PC-3 (cell line): ENCODE measurements at regions not wholly inside any gene's neighbourhood (a gene's known extent, or its start where the extent isn't known, plus 50 kb on each side); places are given as distances from the start of the nearest gene placed in this dataset.

Experiments used
- ATAC-seq: fragments of 200-7000 bp; cut with Tn5 transposase; 2 replicates; pipeline ENCODE4 v1.9.1; 2020; ENCODE audit warnings: mild to moderate bottlenecking, moderate library complexity
- BruUV-seq: library from RNA; stranded (reverse); fragments of 400-500 nt; replicated peaks from 2 replicates; lab custom pipeline; 2021; lab: Mats Ljungman, UMichigan
- CTCF ChIA-PET: fragments of 300-600 bp; sonication (Branson Sonifier 250); formaldehyde crosslinking; loops from one replicate; lab custom pipeline; 2022; ENCODE audit warnings: antibody characterized with exemption; lab: Charles Lee
- POLR2A ChIA-PET: fragments of 300-600 bp; sonication (Branson Sonifier 250); formaldehyde crosslinking; loops from one replicate; lab custom pipeline; 2022; ENCODE audit warnings: antibody characterized with exemption; ENCODE audit not compliant: unreplicated experiment; lab: Charles Lee
- DNase-seq: peaks from one replicate; pipeline ENCODE4 v3.0.0-alpha.2; 2015
- H2AFZ ChIP-seq: fragments of 300-600 bp; sonication (generic); 2 replicates; pipeline ENCODE4 v1.6.0; 2016; ENCODE audit warnings: antibody characterized with exemption, low read length
- H3F3A ChIP-seq: fragments of 300-600 bp; sonication (generic); one replicate; pipeline ENCODE4 v1.6.0; 2017; ENCODE audit warnings: antibody characterized with exemption, low read length, control low read depth, mild to moderate bottlenecking; ENCODE audit not compliant: unreplicated experiment
- H3K27ac ChIP-seq: fragments of 300-600 bp; sonication (generic); 2 replicates; pipeline ENCODE4 v1.5.1; 2016; ENCODE audit warnings: mild to moderate bottlenecking, low read length
- H3K27me3 ChIP-seq: fragments of 300-600 bp; sonication (generic); 2 replicates; pipeline ENCODE4 v1.6.1; 2016; ENCODE audit warnings: low read length, mixed read lengths
- H3K36me3 ChIP-seq: fragments of 300-600 bp; sonication (generic); 2 replicates; pipeline ENCODE4 v1.6.1; 2016; ENCODE audit warnings: low read depth, mixed run types, low read length, mixed read lengths
- H3K4me1 ChIP-seq: fragments of 300-600 bp; sonication (generic); 2 replicates; pipeline ENCODE4 v1.5.1; 2016; ENCODE audit warnings: low read length; ENCODE audit not compliant: insufficient read depth
- H3K4me2 ChIP-seq: fragments of 300-600 bp; sonication (generic); 2 replicates; pipeline ENCODE4 v1.6.0; 2016; ENCODE audit warnings: low read length
- H3K4me3 ChIP-seq: fragments of 300-600 bp; sonication (generic); 2 replicates; pipeline ENCODE4 v1.5.1; 2016; ENCODE audit warnings: mild to moderate bottlenecking, low read length, mixed read lengths
- H3K79me2 ChIP-seq: fragments of 300-600 bp; sonication (generic); 2 replicates; pipeline ENCODE4 v1.6.1; 2017; ENCODE audit warnings: low read length, mixed read lengths
- H3K9ac ChIP-seq: fragments of 300-600 bp; sonication (generic); 2 replicates; pipeline ENCODE4 v1.6.0; 2016; ENCODE audit warnings: mild to moderate bottlenecking, low read length
- H3K9me2 ChIP-seq: fragments of 300-600 bp; sonication (generic); replicated peaks from 2 replicates; pipeline ENCODE4 v1.6.1; 2016; ENCODE audit warnings: mixed run types, low read length, mixed read lengths
- H3K9me3 ChIP-seq: fragments of 300-600 bp; sonication (generic); 2 replicates; pipeline ENCODE4 v1.6.1; 2016; ENCODE audit warnings: low read length, mixed read lengths
- H4K20me1 ChIP-seq: fragments of 300-600 bp; sonication (generic); 2 replicates; pipeline ENCODE4 v1.6.1; 2016; ENCODE audit warnings: low read length, mixed read lengths
- CTCF ChIP-seq: fragments of 300-600 bp; sonication (generic); conservative IDR thresholded peaks from 2 replicates; pipeline ENCODE4 v1.5.1; 2017; ENCODE audit warnings: antibody characterized with exemption, low read depth, mild to moderate bottlenecking, low read length
- EZH2 ChIP-seq: fragments of 300-600 bp; sonication (generic); IDR thresholded peaks from one replicate; pipeline ENCODE4 v1.6.1; 2017; ENCODE audit warnings: antibody characterized with exemption, mild to moderate bottlenecking, low read length; ENCODE audit not compliant: unreplicated experiment
- EZH2phosphoT487 ChIP-seq: fragments of 300-600 bp; sonication (generic); IDR thresholded peaks from 2 replicates; pipeline ENCODE4 v1.6.1; 2018; ENCODE audit warnings: mild to moderate bottlenecking, antibody characterized with exemption, low read length, borderline replicate concordance
- intact Hi-C: fragments of 100-400 bp; cut with micrococcal nuclease; formaldehyde crosslinking; loops from 2 replicates; pipeline ENCODE4 v1.9.0; 2023

GRCh38 chr19:31095100-31095804, 254.0 kb downstream of the TSHZ3 start:
- POLR2A ChIA-PET, result no interaction called here
- H4K20me1 ChIP-seq, result no peaks in the 10 kb centered on the region
- CTCF ChIA-PET, result no interaction called here

GRCh38 chr19:31092274-31092673, 257.0 kb downstream of the TSHZ3 start:
- TF ChIP-seq CTCF, result no peak
- no peak for TF ChIP-seq EZH2phosphoT487
- no peak for TF ChIP-seq EZH2
- no peak overlapping the region for H2AFZ ChIP-seq
- no peak for ATAC-seq
- H3K4me1 ChIP-seq, result no peaks in the 10 kb centered on the region
- ChIA-PET CTCF (no interaction called here), POLR2A (no interaction called here)
- H3K79me2 ChIP-seq, result no peaks in the 10 kb centered on the region
- H3K27me3 ChIP-seq, result no peaks in the 10 kb centered on the region
- no peaks in the 10 kb centered on the region for H3K36me3 ChIP-seq
- H3F3A ChIP-seq, result no peaks in the 10 kb centered on the region
- intact Hi-C loops, result no loop called here
- no peak overlapping the region for H3K4me2 ChIP-seq
- H3K27ac ChIP-seq, result no peak overlapping the region
- no peaks in the 10 kb centered on the region for H4K20me1 ChIP-seq
- H3K9me3 ChIP-seq, result no peaks in the 10 kb centered on the region
- no peaks in the 10 kb centered on the region for H3K9me2 ChIP-seq
- DNase-seq, result no peak
- no peak overlapping the region for H3K4me3 ChIP-seq
- no TSS peak for BruUV-seq
- no peak overlapping the region for H3K9ac ChIP-seq

More at GRCh38 chr19:31095100-31095804, 254.0 kb downstream of the TSHZ3 start:
- DNase-seq (no peak), ATAC-seq (no peak)
- Histone ChIP-seq H3K9ac (no peak overlapping the region), H3K36me3 (no peaks in the 10 kb centered on the region), H3K9me2 (no peaks in the 10 kb centered on the region), H3K27ac (no peak overlapping the region), H3K27me3 (no peaks in the 10 kb centered on the region), H3F3A (no peaks in the 10 kb centered on the region), H3K4me2 (no peak overlapping the region), H3K4me1 (no peaks in the 10 kb centered on the region), H3K4me3 (no peak overlapping the region), H3K9me3 (no peaks in the 10 kb centered on the region), H3K79me2 (no peaks in the 10 kb centered on the region), H2AFZ (no peak overlapping the region)
- TF ChIP-seq CTCF, result no peak
- no peak for TF ChIP-seq EZH2
- no peak for TF ChIP-seq EZH2phosphoT487
- BruUV-seq, result no TSS peak
- intact Hi-C loops, result no loop called here

- H3F3A ChIP-seq, result no peaks in the 10 kb centered on the region
- intact Hi-C loops, result no loop called here
- DNase-seq (no peak), ATAC-seq (no peak)
- no peaks in the 10 kb centered on the region for H3K9me2 ChIP-seq
- H3K4me2 ChIP-seq, result no peak overlapping the region
- no peak overlapping the region for H3K4me3 ChIP-seq
- no peaks in the 10 kb centered on the region for H3K27me3 ChIP-seq
- H4K20me1 ChIP-seq, result no peaks in the 10 kb centered on the region
- ChIA-PET CTCF (no interaction called here), POLR2A (no interaction called here)
- H3K4me1 ChIP-seq, result no peaks in the 10 kb centered on the region
- no peaks in the 10 kb centered on the region for H3K79me2 ChIP-seq
- no peaks in the 10 kb centered on the region for H3K9me3 ChIP-seq
- TF ChIP-seq CTCF (no peak), EZH2 (no peak), EZH2phosphoT487 (no peak)
- no peaks in the 10 kb centered on the region for H3K36me3 ChIP-seq
- no peak overlapping the region for H3K27ac ChIP-seq
- BruUV-seq, result no TSS peak
- no peak overlapping the region for H2AFZ ChIP-seq
- H3K9ac ChIP-seq, result no peak overlapping the region
Observed at GRCh38 chr19:31089681-31090080, 259.6 kb downstream of the TSHZ3 start.
